Left ventricle myocardium inferior (tissue), 1 donor: ENCODE measurements at regions not wholly inside any gene's neighbourhood (a gene's known extent, or its start where the extent isn't known, plus 50 kb on each side); places are given as distances from the start of the nearest gene placed in this dataset.

Experiments
- DNase-seq: peaks from one replicate; pipeline ENCODE4 v3.0.0-alpha.2; 2020
- H3K27ac ChIP-seq: fragments of 200-600 bp; replicated peaks from 2 replicates; pipeline ENCODE4 v1.8.0; 2021
- H3K27me3 ChIP-seq: fragments of 200-600 bp; 2 replicates; pipeline ENCODE4 v1.8.0; 2021; ENCODE audit warnings: low read depth
- H3K36me3 ChIP-seq: fragments of 200-600 bp; 2 replicates; pipeline ENCODE4 v1.8.0; 2021
- H3K4me1 ChIP-seq: fragments of 200-600 bp; 2 replicates; pipeline ENCODE4 v1.8.0; 2021
- H3K4me3 ChIP-seq: fragments of 200-600 bp; 2 replicates; pipeline ENCODE4 v1.8.0; 2021; ENCODE audit warnings: mild to moderate bottlenecking, moderate library complexity
- H3K9me3 ChIP-seq: fragments of 200-600 bp; replicated peaks from 2 replicates; pipeline ENCODE4 v1.8.0; 2021
- CTCF ChIP-seq: fragments of 200-600 bp; IDR thresholded peaks from 2 replicates; pipeline ENCODE4 v1.8.0; 2021; ENCODE audit warnings: antibody characterized with exemption, mild to moderate bottlenecking, borderline replicate concordance
- intact Hi-C: fragments of 100-400 bp; cut with micrococcal nuclease; formaldehyde crosslinking; loops from one replicate; pipeline ENCODE4 v1.11.0; 2022
- donor health status: DM: no; HTN: yes; CAD: no; lungs with severe emphysema.

- Histone ChIP-seq H3K27ac (no peak overlapping the region), H3K36me3 (no peaks in the 10 kb centered on the region), H3K4me1 (no peaks in the 10 kb centered on the region), H3K9me3 (no peaks in the 10 kb centered on the region), H3K27me3 (peaks cover 97% of the 10 kb centered on the region), H3K4me3 (no peak overlapping the region)
- DNase-seq, result no peak
- no peak for TF ChIP-seq CTCF
- intact Hi-C loops, result no loop called here
These were observed 50.3 kb downstream of the RBFOX3 start for GRCh38 chr17:79560527-79560926.

- TF ChIP-seq CTCF, result no peak
These were observed 51.6 kb downstream of the RBFOX3 start for GRCh38 chr17:79559111-79559887.

GRCh38 chr17:79558091-79558900 is 52.6 kb downstream of the RBFOX3 start:
- no peaks in the 10 kb centered on the region for H3K4me1 ChIP-seq
- TF ChIP-seq CTCF, result no peak
- H3K27ac ChIP-seq, result no peak overlapping the region
- intact Hi-C loops, result no loop called here
- H3K36me3 ChIP-seq, result no peaks in the 10 kb centered on the region
- DNase-seq, result no peak
- no peak overlapping the region for H3K4me3 ChIP-seq
- H3K9me3 ChIP-seq, result peaks cover 7% of the 10 kb centered on the region
- H3K27me3 ChIP-seq, result peaks cover 81% of the 10 kb centered on the region

More at GRCh38 chr17:79559111-79559887, 51.6 kb downstream of the RBFOX3 start:
- H3K4me3 ChIP-seq, result no peak overlapping the region
- H3K27ac ChIP-seq, result no peak overlapping the region
- peaks cover 91% of the 10 kb centered on the region for H3K27me3 ChIP-seq
- no peaks in the 10 kb centered on the region for H3K36me3 ChIP-seq
- intact Hi-C loops, result no loop called here
- H3K4me1 ChIP-seq, result no peaks in the 10 kb centered on the region
- H3K9me3 ChIP-seq, result no peaks in the 10 kb centered on the region
- DNase-seq, result no peak

GRCh38 chr17:79557276-79558090 is 53.4 kb downstream of the RBFOX3 start:
- no peaks in the 10 kb centered on the region for H3K36me3 ChIP-seq
- no peak for TF ChIP-seq CTCF
- no peak for DNase-seq
- peaks cover 72% of the 10 kb centered on the region for H3K27me3 ChIP-seq
- no peaks in the 10 kb centered on the region for H3K4me1 ChIP-seq
- H3K4me3 ChIP-seq, result no peak overlapping the region
- intact Hi-C loops, result no loop called here
- H3K9me3 ChIP-seq, result peaks cover 15% of the 10 kb centered on the region
- H3K27ac ChIP-seq, result no peak overlapping the region

GRCh38 chr17:79556271-79556670 is 54.6 kb downstream of the RBFOX3 start:
- TF ChIP-seq CTCF, result no peak
- H3K27ac ChIP-seq, result no peak overlapping the region
- H3K4me1 ChIP-seq, result no peaks in the 10 kb centered on the region
- no peak for DNase-seq
- H3K4me3 ChIP-seq, result no peak overlapping the region
- peaks cover 24% of the 10 kb centered on the region for H3K9me3 ChIP-seq
- intact Hi-C loops, result no loop called here
- peaks cover 60% of the 10 kb centered on the region for H3K27me3 ChIP-seq
- no peaks in the 10 kb centered on the region for H3K36me3 ChIP-seq
